A673 (cell line): ENCODE measurements at regions not wholly inside any gene's neighbourhood (a gene's known extent, or its start where the extent isn't known, plus 50 kb on each side); places are given as distances from the start of the nearest gene placed in this dataset.

Experiments
- BruUV-seq: library from RNA; stranded (reverse); fragments of 400-500 nt; replicated peaks from 2 replicates; lab custom pipeline; 2021; lab: Mats Ljungman, UMichigan
- CTCF ChIA-PET: fragments of 300-600 bp; sonication (Branson Sonifier 250); formaldehyde crosslinking; loops from one replicate; lab custom pipeline; 2022; ENCODE audit warnings: antibody characterized with exemption; lab: Charles Lee
- POLR2A ChIA-PET: fragments of 300-600 bp; sonication (Branson Sonifier 250); formaldehyde crosslinking; loops from one replicate; lab custom pipeline; 2022; ENCODE audit warnings: antibody characterized with exemption; ENCODE audit not compliant: low non-redundant PET; lab: Charles Lee
- DNase-seq: peaks from one replicate; pipeline ENCODE4 v3.0.0-alpha.2; 2015; ENCODE audit warnings: low spot score
- H3K27ac ChIP-seq: fragments of 200-600 bp; sonication (generic); 2 replicates; pipeline ENCODE4 v1.5.1; 2016; ENCODE audit warnings: mixed run types, low read depth, mild to moderate bottlenecking, mixed read lengths, antibody characterized with exemption, low read length; ENCODE audit not compliant: poor library complexity, severe bottlenecking
- H3K27me3 ChIP-seq: fragments of 200-600 bp; sonication (generic); replicated peaks from 2 replicates; pipeline ENCODE4 v1.6.1; 2017; ENCODE audit warnings: mixed run types, low read depth, mild to moderate bottlenecking, mixed read lengths, antibody characterized with exemption, low read length; ENCODE audit not compliant: insufficient read depth, poor library complexity
- H3K36me3 ChIP-seq: fragments of 200-600 bp; sonication (generic); 2 replicates; pipeline ENCODE4 v1.6.1; 2016; ENCODE audit warnings: mixed run types, mild to moderate bottlenecking, mixed read lengths, antibody characterized with exemption, low read length; ENCODE audit not compliant: insufficient read depth, poor library complexity, severe bottlenecking
- H3K4me1 ChIP-seq: fragments of 200-600 bp; sonication (generic); 2 replicates; pipeline ENCODE4 v1.6.1; 2017; ENCODE audit warnings: mixed run types, mild to moderate bottlenecking, mixed read lengths, antibody characterized with exemption, low read length; ENCODE audit not compliant: insufficient read depth, poor library complexity, severe bottlenecking
- H3K4me3 ChIP-seq: fragments of 200-600 bp; sonication (generic); 2 replicates; pipeline ENCODE4 v1.5.1; 2016; ENCODE audit warnings: low read depth, mixed run types, mild to moderate bottlenecking, mixed read lengths, low read length; ENCODE audit not compliant: poor library complexity, severe bottlenecking
- H3K9me3 ChIP-seq: fragments of 200-600 bp; sonication (generic); 2 replicates; pipeline ENCODE4 v1.6.1; 2016; ENCODE audit warnings: mixed run types, low read depth, mild to moderate bottlenecking, mixed read lengths, antibody characterized with exemption, low read length; ENCODE audit not compliant: poor library complexity, severe bottlenecking
- CTCF ChIP-seq: fragments of 300-800, 200-600 bp; sonication (generic); conservative IDR thresholded peaks from 2 replicates; pipeline ENCODE4 v1.5.1; 2017; ENCODE audit warnings: low read depth, mild to moderate bottlenecking, antibody characterized with exemption, low read length, moderate library complexity, mixed read lengths
- EZH2 ChIP-seq: fragments of 200-600 bp; sonication (generic); IDR thresholded peaks from 2 replicates; pipeline ENCODE4 v1.6.1; 2017; ENCODE audit warnings: borderline replicate concordance, low read depth, mild to moderate bottlenecking, mixed read lengths, antibody characterized with exemption, low read length; ENCODE audit not compliant: poor library complexity, severe bottlenecking
- intact Hi-C: fragments of 100-400 bp; cut with micrococcal nuclease; formaldehyde crosslinking; loops from one replicate; pipeline ENCODE4 v1.10.0; 2022; ENCODE audit not compliant: unreplicated experiment

GRCh38 chr12:90790747-90791146 is 164.2 kb downstream of the CCER1 start:
- ChIA-PET POLR2A (no interaction called here), CTCF (no interaction called here)
- H3K36me3 ChIP-seq: no peaks in the 10 kb centered on the region
- intact Hi-C loops: no loop called here
- no peaks in the 10 kb centered on the region for H3K27me3 ChIP-seq
- H3K9me3 ChIP-seq: no peaks in the 10 kb centered on the region
- no peak overlapping the region for H3K27ac ChIP-seq
- H3K4me3 ChIP-seq: no peak overlapping the region
- BruUV-seq: no TSS peak
- no peak for DNase-seq
- H3K4me1 ChIP-seq: no peaks in the 10 kb centered on the region
- TF ChIP-seq CTCF (no peak), EZH2 (no peak)

- Histone ChIP-seq H3K36me3 (no peaks in the 10 kb centered on the region), H3K27me3 (no peaks in the 10 kb centered on the region), H3K4me1 (no peaks in the 10 kb centered on the region), H3K9me3 (no peaks in the 10 kb centered on the region), H3K4me3 (no peak overlapping the region), H3K27ac (no peak overlapping the region)
- BruUV-seq: no TSS peak
- intact Hi-C loops: no loop called here
- TF ChIP-seq CTCF: no peak
- no peak for TF ChIP-seq EZH2
- DNase-seq: no peak
- CTCF ChIA-PET: no interaction called here
- POLR2A ChIA-PET: no interaction called here
These were observed 181.5 kb downstream of the CCER1 start for GRCh38 chr12:90773491-90773890.

- no peaks in the 10 kb centered on the region for H3K4me1 ChIP-seq
- no peaks in the 10 kb centered on the region for H3K36me3 ChIP-seq
- CTCF ChIA-PET: no interaction called here
- TF ChIP-seq CTCF: no peak
- no peak for TF ChIP-seq EZH2
- H3K27me3 ChIP-seq: no peaks in the 10 kb centered on the region
- H3K9me3 ChIP-seq: no peaks in the 10 kb centered on the region
- no peak overlapping the region for H3K27ac ChIP-seq
- BruUV-seq: no TSS peak
- H3K4me3 ChIP-seq: no peak overlapping the region
- no peak for DNase-seq
- POLR2A ChIA-PET: no interaction called here
- intact Hi-C loops: no loop called here
These were observed 184.1 kb downstream of the CCER1 start for GRCh38 chr12:90770861-90771260.
